ENCODE measurements at regions not wholly inside any gene's neighbourhood (a gene's known extent, or its start where the extent isn't known, plus 50 kb on each side); places are given as distances from the start of the nearest gene placed in this dataset.

- ATAC-seq = no peak
- Histone ChIP-seq H3K27ac (no peak overlapping the region), H3K36me3 (no peaks in the 10 kb centered on the region), H3K4me1 (no peaks in the 10 kb centered on the region), H3K4me3 (no peak overlapping the region), H3K9me3 (no peaks in the 10 kb centered on the region), H3K27me3 (no peaks in the 10 kb centered on the region)
- TF ChIP-seq POLR2A (IDR thresholded peaks at IDR 0.05) = no peak
- TF ChIP-seq CTCF (IDR thresholded peaks at IDR 0.05 in 4 of 5, conservative IDR thresholded peaks at IDR 0.05 in 1 of 5) = no peak
- in situ Hi-C loops (cut with MboI; ENCODE audit: low sequenced_read_pairs in 4 of 4) (loop anchor here in 1 of 4 donors (25.0 kb wide), 1 partner anchor 105 kb away; no protein-coding TSS in a partner anchor), intact Hi-C loops (cut with DNase I; ENCODE audit: low total_unique reads) (no loop called here)
- no peak for DNase-seq
Measured at GRCh38 chr21:19807201-19807600, 1191.0 kb upstream of the NCAM2 start.

DNA sequence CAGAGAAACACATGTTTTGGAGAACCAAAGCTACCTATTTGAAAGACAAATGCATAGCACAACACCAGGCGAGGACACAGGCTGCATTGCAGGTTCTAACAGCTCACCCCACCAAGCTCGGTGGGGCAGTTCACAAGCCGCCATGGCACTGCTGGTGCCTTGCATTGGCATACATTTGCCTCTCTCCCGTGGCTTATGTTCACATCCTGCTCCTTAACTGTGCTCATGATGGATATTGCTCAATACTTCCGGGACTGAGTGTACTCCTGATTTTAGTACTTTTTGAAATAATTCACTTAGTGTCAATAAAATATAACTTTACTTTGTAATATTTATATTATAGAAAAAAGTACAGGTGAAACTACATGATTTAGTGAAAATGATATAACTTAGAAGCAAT, 1187.4 kb upstream of the NCAM2 start:
- DNase-seq (no peak), ATAC-seq (no peak)
- TF ChIP-seq POLR2A (IDR thresholded peaks at IDR 0.05) (no peak), CTCF (IDR thresholded peaks at IDR 0.05 in 4 of 5, conservative IDR thresholded peaks at IDR 0.05 in 1 of 5) (no peak)
- intact Hi-C loops (cut with DNase I; ENCODE audit: low total_unique reads) = no loop called here
- H3K4me1 ChIP-seq = no peaks in the 10 kb centered on the region
- in situ Hi-C loops (cut with MboI; ENCODE audit: low sequenced_read_pairs in 4 of 4) = loop anchor here in 1 of 4 donors (25.0 kb wide), 1 partner anchor 102 kb away; no protein-coding TSS in a partner anchor
- no peaks in the 10 kb centered on the region for H3K9me3 ChIP-seq
- H3K36me3 ChIP-seq = no peaks in the 10 kb centered on the region
- H3K27me3 ChIP-seq = no peaks in the 10 kb centered on the region
- H3K27ac ChIP-seq = no peak overlapping the region
- H3K4me3 ChIP-seq = no peak overlapping the region

- H3K27ac ChIP-seq = no peak overlapping the region
- in situ Hi-C loops (cut with MboI; ENCODE audit: low sequenced_read_pairs in 4 of 4) = no loop called here
- no peaks in the 10 kb centered on the region for H3K9me3 ChIP-seq
- no peaks in the 10 kb centered on the region for H3K4me1 ChIP-seq
- ATAC-seq = no peak
- TF ChIP-seq POLR2A (IDR thresholded peaks at IDR 0.05) (no peak), CTCF (IDR thresholded peaks at IDR 0.05 in 4 of 5, conservative IDR thresholded peaks at IDR 0.05 in 1 of 5) (no peak)
- H3K36me3 ChIP-seq = no peaks in the 10 kb centered on the region
- no peaks in the 10 kb centered on the region for H3K27me3 ChIP-seq
- intact Hi-C loops (cut with DNase I; ENCODE audit: low total_unique reads) = no loop called here
- H3K4me3 ChIP-seq = no peak overlapping the region
- DNase-seq = no peak
Measured at GRCh38 chr21:19830446-19830845, 1167.8 kb upstream of the NCAM2 start.

DNA sequence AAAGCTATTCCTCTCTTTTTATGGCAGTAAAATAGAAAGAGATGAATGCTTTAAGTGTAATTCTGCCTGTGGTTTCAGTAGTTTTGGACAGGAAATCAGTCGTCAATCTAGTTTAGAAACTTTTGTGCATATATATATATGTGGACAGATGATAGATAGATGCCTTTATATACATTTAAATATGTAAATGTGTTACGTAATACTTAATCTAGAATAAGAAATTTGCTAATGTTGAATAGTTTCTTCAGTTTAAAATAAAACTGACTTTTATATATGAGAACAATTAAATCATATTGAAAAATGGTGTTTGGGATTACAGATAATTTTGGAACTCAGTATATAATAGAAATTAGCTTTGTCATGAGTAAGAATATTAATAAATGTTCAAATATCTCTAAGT, 1165.7 kb upstream of the NCAM2 start:
- no peak overlapping the region for H3K4me3 ChIP-seq
- TF ChIP-seq CTCF (IDR thresholded peaks at IDR 0.05 in 4 of 5, conservative IDR thresholded peaks at IDR 0.05 in 1 of 5) = no peak
- no peak for TF ChIP-seq POLR2A (IDR thresholded peaks at IDR 0.05)
- intact Hi-C loops (cut with DNase I; ENCODE audit: low total_unique reads) (no loop called here), in situ Hi-C loops (cut with MboI; ENCODE audit: low sequenced_read_pairs in 4 of 4) (no loop called here)
- no peaks in the 10 kb centered on the region for H3K27me3 ChIP-seq
- no peak for ATAC-seq
- DNase-seq = no peak
- H3K27ac ChIP-seq = no peak overlapping the region
- no peaks in the 10 kb centered on the region for H3K36me3 ChIP-seq
- no peaks in the 10 kb centered on the region for H3K9me3 ChIP-seq
- no peaks in the 10 kb centered on the region for H3K4me1 ChIP-seq

GRCh38 chr21:19833082-19833481, 1165.1 kb upstream of the NCAM2 start:
- Histone ChIP-seq H3K4me1 (no peaks in the 10 kb centered on the region), H3K9me3 (no peaks in the 10 kb centered on the region), H3K27ac (no peak overlapping the region), H3K27me3 (no peaks in the 10 kb centered on the region), H3K4me3 (no peak overlapping the region), H3K36me3 (no peaks in the 10 kb centered on the region)
- TF ChIP-seq POLR2A (IDR thresholded peaks at IDR 0.05) (no peak), CTCF (IDR thresholded peaks at IDR 0.05 in 4 of 5, conservative IDR thresholded peaks at IDR 0.05 in 1 of 5) (no peak)
- no peak for DNase-seq
- ATAC-seq = no peak
- intact Hi-C loops (cut with DNase I; ENCODE audit: low total_unique reads) (no loop called here), in situ Hi-C loops (cut with MboI; ENCODE audit: low sequenced_read_pairs in 4 of 4) (no loop called here)

Measured in gastrocnemius medialis (tissue), 4 donors.